HL-60 (cell line): ENCODE measurements at regions not wholly inside any gene's neighbourhood (a gene's known extent, or its start where the extent isn't known, plus 50 kb on each side); places are given as distances from the start of the nearest gene placed in this dataset.
"Not testable (repeated sequence)": the region's sequence is repeated elsewhere in the genome, so short reads cannot be mapped to it uniquely, and the experiment has no call there.

Source experiments
- GABPA ChIP-seq: IDR thresholded peaks from 2 replicates; pipeline ENCODE4 v1.6.1; 2012; ENCODE audit warnings: low read depth
- POLR2AphosphoS5 ChIP-seq: IDR thresholded peaks from 2 replicates; pipeline ENCODE4 v1.6.1; 2012; ENCODE audit warnings: low read depth
- TF ChIP-seq, protein P1 (sequence below): IDR thresholded peaks from one replicate; pipeline ENCODE4 v1.5.1; 2011; ENCODE audit warnings: low read length, control low read depth, inconsistent platforms; ENCODE audit not compliant: insufficient read depth
- TF ChIP-seq, protein P2 (sequence below): IDR thresholded peaks from 2 replicates; pipeline ENCODE4 v1.6.1; 2012; ENCODE audit warnings: low read depth; ENCODE audit not compliant: insufficient replicate concordance

DNA sequence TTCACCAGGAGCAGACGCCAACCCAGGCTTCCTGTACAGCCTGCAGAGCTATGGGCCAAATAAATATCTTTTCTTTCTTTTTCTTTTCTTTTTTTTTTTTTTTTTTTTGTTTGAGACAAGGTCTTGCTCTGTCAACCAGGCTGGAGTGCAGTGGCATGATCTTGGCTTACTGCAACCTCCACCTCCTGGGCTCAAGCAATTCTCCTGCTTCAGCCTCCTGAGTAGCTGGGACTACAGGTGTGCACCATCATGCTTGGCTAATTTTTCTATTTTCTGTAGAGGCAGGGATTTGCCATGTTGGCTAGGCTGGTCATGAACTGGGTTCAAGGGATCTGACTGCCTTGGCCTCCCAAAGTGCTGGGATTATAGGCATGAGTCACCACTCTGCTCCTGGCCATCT, 423.7 kb upstream of the KCNMB2 start:
- TF ChIP-seq, protein P1, sequence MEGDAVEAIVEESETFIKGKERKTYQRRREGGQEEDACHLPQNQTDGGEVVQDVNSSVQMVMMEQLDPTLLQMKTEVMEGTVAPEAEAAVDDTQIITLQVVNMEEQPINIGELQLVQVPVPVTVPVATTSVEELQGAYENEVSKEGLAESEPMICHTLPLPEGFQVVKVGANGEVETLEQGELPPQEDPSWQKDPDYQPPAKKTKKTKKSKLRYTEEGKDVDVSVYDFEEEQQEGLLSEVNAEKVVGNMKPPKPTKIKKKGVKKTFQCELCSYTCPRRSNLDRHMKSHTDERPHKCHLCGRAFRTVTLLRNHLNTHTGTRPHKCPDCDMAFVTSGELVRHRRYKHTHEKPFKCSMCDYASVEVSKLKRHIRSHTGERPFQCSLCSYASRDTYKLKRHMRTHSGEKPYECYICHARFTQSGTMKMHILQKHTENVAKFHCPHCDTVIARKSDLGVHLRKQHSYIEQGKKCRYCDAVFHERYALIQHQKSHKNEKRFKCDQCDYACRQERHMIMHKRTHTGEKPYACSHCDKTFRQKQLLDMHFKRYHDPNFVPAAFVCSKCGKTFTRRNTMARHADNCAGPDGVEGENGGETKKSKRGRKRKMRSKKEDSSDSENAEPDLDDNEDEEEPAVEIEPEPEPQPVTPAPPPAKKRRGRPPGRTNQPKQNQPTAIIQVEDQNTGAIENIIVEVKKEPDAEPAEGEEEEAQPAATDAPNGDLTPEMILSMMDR, result not testable (repeated sequence)
- TF ChIP-seq POLR2AphosphoS5, GABPA: not testable (repeated sequence)
- TF ChIP-seq, protein P2, sequence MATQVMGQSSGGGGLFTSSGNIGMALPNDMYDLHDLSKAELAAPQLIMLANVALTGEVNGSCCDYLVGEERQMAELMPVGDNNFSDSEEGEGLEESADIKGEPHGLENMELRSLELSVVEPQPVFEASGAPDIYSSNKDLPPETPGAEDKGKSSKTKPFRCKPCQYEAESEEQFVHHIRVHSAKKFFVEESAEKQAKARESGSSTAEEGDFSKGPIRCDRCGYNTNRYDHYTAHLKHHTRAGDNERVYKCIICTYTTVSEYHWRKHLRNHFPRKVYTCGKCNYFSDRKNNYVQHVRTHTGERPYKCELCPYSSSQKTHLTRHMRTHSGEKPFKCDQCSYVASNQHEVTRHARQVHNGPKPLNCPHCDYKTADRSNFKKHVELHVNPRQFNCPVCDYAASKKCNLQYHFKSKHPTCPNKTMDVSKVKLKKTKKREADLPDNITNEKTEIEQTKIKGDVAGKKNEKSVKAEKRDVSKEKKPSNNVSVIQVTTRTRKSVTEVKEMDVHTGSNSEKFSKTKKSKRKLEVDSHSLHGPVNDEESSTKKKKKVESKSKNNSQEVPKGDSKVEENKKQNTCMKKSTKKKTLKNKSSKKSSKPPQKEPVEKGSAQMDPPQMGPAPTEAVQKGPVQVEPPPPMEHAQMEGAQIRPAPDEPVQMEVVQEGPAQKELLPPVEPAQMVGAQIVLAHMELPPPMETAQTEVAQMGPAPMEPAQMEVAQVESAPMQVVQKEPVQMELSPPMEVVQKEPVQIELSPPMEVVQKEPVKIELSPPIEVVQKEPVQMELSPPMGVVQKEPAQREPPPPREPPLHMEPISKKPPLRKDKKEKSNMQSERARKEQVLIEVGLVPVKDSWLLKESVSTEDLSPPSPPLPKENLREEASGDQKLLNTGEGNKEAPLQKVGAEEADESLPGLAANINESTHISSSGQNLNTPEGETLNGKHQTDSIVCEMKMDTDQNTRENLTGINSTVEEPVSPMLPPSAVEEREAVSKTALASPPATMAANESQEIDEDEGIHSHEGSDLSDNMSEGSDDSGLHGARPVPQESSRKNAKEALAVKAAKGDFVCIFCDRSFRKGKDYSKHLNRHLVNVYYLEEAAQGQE, result not testable (repeated sequence)
